B cell (primary cell): ENCODE measurements at regions not wholly inside any gene's neighbourhood (a gene's known extent, or its start where the extent isn't known, plus 50 kb on each side); places are given as distances from the start of the nearest gene placed in this dataset.

Source experiments
- ATAC-seq: fragments of 200-7000 bp; cut with Tn5 transposase; one replicate; pipeline ENCODE4 v1.10.0; 2021; ENCODE audit warnings: low read depth, mild to moderate bottlenecking, moderate number of reproducible peaks, moderate library complexity
- CTCF ChIA-PET: fragments of 350-600 bp; sonication (Branson Sonifier 250); formaldehyde crosslinking; loops from one replicate; lab custom pipeline; 2021; ENCODE audit warnings: antibody characterized with exemption, inconsistent platforms; lab: Charles Lee
- POLR2A ChIA-PET: fragments of 350-600 bp; sonication (Branson Sonifier 250); formaldehyde crosslinking; loops from one replicate; lab custom pipeline; 2021; ENCODE audit warnings: antibody characterized with exemption; lab: Charles Lee
- DNase-seq: peaks from one replicate; pipeline ENCODE4 v3.0.0; 2013
- H2AFZ ChIP-seq: 2 replicates; pipeline ENCODE4 v1.6.1; 2012; ENCODE audit warnings: mild to moderate bottlenecking, low read depth, low read length; ENCODE audit not compliant: insufficient read depth, poor library complexity, severe bottlenecking
- H3K27ac ChIP-seq, 2 donors: 1 replicate in 1 of 2; 2 replicates in 1 of 2; pipeline ENCODE4 v1.5.1; 2012 to 2013; ENCODE audit warnings: low read length in 2 of 2, mild to moderate bottlenecking in 2 of 2, moderate library complexity in 1 of 2
- H3K27me3 ChIP-seq, 4 experiments: fragments of 200-600 bp in 1 of 4; sonication (generic) in 1 of 4; replicated peaks in 1 of 4; 1 replicate in 2 of 4; 2 replicates in 2 of 4; pipeline versions ENCODE4 v1.6.1 to v1.7.0; 2013 to 2016; ENCODE audit warnings: low read length in 3 of 4, mild to moderate bottlenecking in 2 of 4, mixed read lengths in 1 of 4, moderate library complexity in 1 of 4; ENCODE audit not compliant: insufficient read depth in 4 of 4, control insufficient read depth in 3 of 4; ENCODE audit errors: control extremely low read depth in 1 of 4
- H3K36me3 ChIP-seq, 2 experiments: replicated peaks in 1 of 2; 1 replicate in 1 of 2; 2 replicates in 1 of 2; pipeline versions ENCODE4 v1.6.1 to v1.7.1; 2013; ENCODE audit warnings: low read length in 1 of 2; ENCODE audit not compliant: insufficient read depth in 2 of 2, control insufficient read depth in 1 of 2; ENCODE audit errors: control extremely low read depth in 1 of 2, extremely low read depth in 1 of 2
- H3K4me1 ChIP-seq, 2 donors: fragments of 200-600 bp in 1 of 2; sonication (generic) in 1 of 2; 1 replicate in 1 of 2; 2 replicates in 1 of 2; pipeline versions ENCODE4 v1.5.1 to v1.6.1; 2013 to 2017; ENCODE audit warnings: low read length in 2 of 2; ENCODE audit not compliant: control insufficient read depth in 2 of 2, insufficient read depth in 2 of 2
- H3K4me2 ChIP-seq: replicated peaks from 2 replicates; pipeline ENCODE3; 2012; ENCODE audit warnings: mild to moderate bottlenecking, low read depth, low read length; ENCODE audit not compliant: poor library complexity, severe bottlenecking
- H3K4me3 ChIP-seq, 5 experiments: fragments of 200-600 bp in 1 of 5; sonication (generic) in 1 of 5; 1 replicate in 3 of 5; 2 replicates in 2 of 5; pipeline versions ENCODE4 v1.5.1 to v1.7.0; 2011 to 2016; ENCODE audit warnings: low read length in 4 of 5, mild to moderate bottlenecking in 4 of 5, low read depth in 2 of 5, control low read depth in 1 of 5, moderate library complexity in 1 of 5; ENCODE audit not compliant: insufficient read depth in 1 of 5; ENCODE audit errors: control extremely low read depth in 1 of 5, extremely low read depth in 1 of 5
- H3K79me2 ChIP-seq: fragments of 200-600 bp; sonication (generic); one replicate; pipeline ENCODE4 v1.6.0; 2016; ENCODE audit warnings: low read length; ENCODE audit not compliant: control insufficient read depth, insufficient read depth
- H3K9ac ChIP-seq: fragments of 200-600 bp; sonication (generic); 2 replicates; pipeline ENCODE4 v1.6.1; 2017; ENCODE audit warnings: mild to moderate bottlenecking, low read length, moderate library complexity
- H3K9me3 ChIP-seq, 3 donors: one replicate each; pipeline versions ENCODE4 v1.6.1 to v1.7.1; 2013; ENCODE audit warnings: low read length in 2 of 3; ENCODE audit not compliant: control insufficient read depth in 2 of 3, insufficient read depth in 1 of 3; ENCODE audit errors: control extremely low read depth in 1 of 3
- H4K20me1 ChIP-seq: 2 replicates; pipeline ENCODE4 v1.6.0; 2012; ENCODE audit warnings: mild to moderate bottlenecking, low read length; ENCODE audit not compliant: insufficient read depth, control insufficient read depth, poor library complexity, severe bottlenecking
- H3K27ac Mint-ChIP-seq: one replicate; pipeline ENCODE4 v1.8.0; 2021; ENCODE audit warnings: mixed read lengths
- H3K27me3 Mint-ChIP-seq: one replicate; pipeline ENCODE4 v1.8.0; 2021; ENCODE audit warnings: mixed read lengths
- H3K4me1 Mint-ChIP-seq: one replicate; pipeline ENCODE4 v1.8.0; 2021; ENCODE audit warnings: mixed read lengths
- H3K4me3 Mint-ChIP-seq: one replicate; pipeline ENCODE4 v1.8.0; 2021; ENCODE audit warnings: mixed read lengths
- H3K9me3 Mint-ChIP-seq: one replicate; pipeline ENCODE4 v1.8.0; 2022; ENCODE audit warnings: mixed read lengths; ENCODE audit not compliant: insufficient read depth
- EZH2 ChIP-seq: IDR thresholded peaks from 2 replicates; pipeline ENCODE4 v1.6.1; 2012; ENCODE audit warnings: borderline replicate concordance, low read depth, mild to moderate bottlenecking, moderate library complexity, low read length; ENCODE audit not compliant: insufficient read depth, poor library complexity, severe bottlenecking
- WGBS: methylation state at CpG from one replicate; pipeline ENCODE4 v1.1.5; 2013; ENCODE audit warnings: missing lambda C conversion rate; ENCODE audit not compliant: insufficient coverage; 5-methylcytosine and 5-hydroxymethylcytosine counted together
- intact Hi-C: fragments of 100-400 bp; cut with micrococcal nuclease; formaldehyde crosslinking; loops from one replicate; pipeline ENCODE4 v1.10.0; 2022
- TF ChIP-seq, protein P1 (sequence below): fragments of 200-600 bp; IDR thresholded peaks from one replicate; pipeline ENCODE4 v1.8.0; 2022; ENCODE audit warnings: antibody characterized with exemption, mild to moderate bottlenecking

GRCh38 chr6:119800526-119800925 lies 451.0 kb upstream of the MAN1A1 start:
- intact Hi-C loops = no loop called here
- Histone ChIP-seq H3K9ac (no peak overlapping the region), H3K4me2 (no peak overlapping the region), H2AFZ (no peak overlapping the region), H3K4me1 (no peaks in the 10 kb centered on the region), H4K20me1 (no peaks in the 10 kb centered on the region), H3K79me2 (no peaks in the 10 kb centered on the region), H3K9me3 (no peaks in the 10 kb centered on the region), H3K36me3 (no peaks in the 10 kb centered on the region), H3K27me3 (no peaks in the 10 kb centered on the region), H3K4me3 (no peak overlapping the region), H3K27ac (no peak overlapping the region)
- TF ChIP-seq, protein P1, sequence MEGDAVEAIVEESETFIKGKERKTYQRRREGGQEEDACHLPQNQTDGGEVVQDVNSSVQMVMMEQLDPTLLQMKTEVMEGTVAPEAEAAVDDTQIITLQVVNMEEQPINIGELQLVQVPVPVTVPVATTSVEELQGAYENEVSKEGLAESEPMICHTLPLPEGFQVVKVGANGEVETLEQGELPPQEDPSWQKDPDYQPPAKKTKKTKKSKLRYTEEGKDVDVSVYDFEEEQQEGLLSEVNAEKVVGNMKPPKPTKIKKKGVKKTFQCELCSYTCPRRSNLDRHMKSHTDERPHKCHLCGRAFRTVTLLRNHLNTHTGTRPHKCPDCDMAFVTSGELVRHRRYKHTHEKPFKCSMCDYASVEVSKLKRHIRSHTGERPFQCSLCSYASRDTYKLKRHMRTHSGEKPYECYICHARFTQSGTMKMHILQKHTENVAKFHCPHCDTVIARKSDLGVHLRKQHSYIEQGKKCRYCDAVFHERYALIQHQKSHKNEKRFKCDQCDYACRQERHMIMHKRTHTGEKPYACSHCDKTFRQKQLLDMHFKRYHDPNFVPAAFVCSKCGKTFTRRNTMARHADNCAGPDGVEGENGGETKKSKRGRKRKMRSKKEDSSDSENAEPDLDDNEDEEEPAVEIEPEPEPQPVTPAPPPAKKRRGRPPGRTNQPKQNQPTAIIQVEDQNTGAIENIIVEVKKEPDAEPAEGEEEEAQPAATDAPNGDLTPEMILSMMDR = no peak
- TF ChIP-seq EZH2 = no peak
- no peak overlapping the region for H3K27ac Mint-ChIP-seq
- no peaks in the 10 kb centered on the region for H3K4me1 Mint-ChIP-seq
- CTCF ChIA-PET = no interaction called here
- POLR2A ChIA-PET = no interaction called here
- DNase-seq = no peak
- H3K4me3 Mint-ChIP-seq = no peak overlapping the region
- no peak for ATAC-seq
- H3K9me3 Mint-ChIP-seq = no peaks in the 10 kb centered on the region
- H3K27me3 Mint-ChIP-seq = peaks cover 3% of the 10 kb centered on the region

DNA sequence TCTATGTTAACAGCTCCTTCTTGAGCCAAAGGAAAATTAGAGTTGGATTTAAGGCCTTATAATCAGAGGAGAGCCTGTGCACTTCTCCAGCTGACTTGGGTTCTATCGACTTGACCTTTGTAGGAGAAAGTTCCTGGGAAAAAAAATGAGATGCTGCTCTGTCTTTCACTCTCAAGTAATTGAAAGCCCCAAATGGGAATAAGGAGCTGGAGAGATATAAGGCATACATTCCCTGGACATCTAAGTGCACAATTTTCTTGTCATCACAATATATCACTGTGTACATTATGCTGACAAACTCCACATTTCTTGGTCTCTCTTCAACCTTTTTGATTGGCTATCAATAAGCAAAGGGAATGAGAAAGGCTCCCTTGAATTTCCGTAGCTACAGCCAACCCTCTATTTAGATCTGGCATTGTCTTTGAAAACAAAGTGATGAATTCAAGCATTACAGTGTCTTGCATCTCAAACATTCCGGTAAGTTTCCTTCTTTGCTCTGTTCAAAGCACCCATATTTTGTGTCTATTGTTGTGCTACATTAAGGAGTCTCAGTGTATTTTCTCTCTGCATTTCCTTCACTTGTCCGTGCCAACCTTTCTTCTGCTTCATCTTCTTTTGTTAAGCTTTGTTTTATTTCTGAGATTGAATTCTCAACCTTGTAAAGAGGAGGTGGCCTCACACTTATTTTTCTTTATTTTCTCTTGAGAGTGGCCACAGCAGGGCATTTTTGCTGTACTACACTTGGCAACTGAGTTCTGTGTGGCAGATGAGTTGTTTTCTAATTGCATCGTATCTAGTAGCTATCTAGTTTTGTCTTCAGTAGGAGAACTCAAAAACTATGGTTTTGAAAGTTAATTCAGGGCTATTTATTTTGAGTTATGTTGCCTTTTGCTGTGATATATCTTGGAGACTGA lies 450.3 kb upstream of the MAN1A1 start:
- H3K27me3 ChIP-seq = no peaks in the 10 kb centered on the region
- H3K9me3 Mint-ChIP-seq = no peaks in the 10 kb centered on the region
- no peak overlapping the region for H3K4me2 ChIP-seq
- no peaks in the 10 kb centered on the region for H3K9me3 ChIP-seq
- no peak overlapping the region for H2AFZ ChIP-seq
- no peak overlapping the region for H3K4me3 ChIP-seq
- TF ChIP-seq EZH2 = no peak
- TF ChIP-seq, protein P1 = no peak
- no peak overlapping the region for H3K27ac Mint-ChIP-seq
- WGBS = 86% methylated on average over 1 of the region's 5 CpGs
- H3K27me3 Mint-ChIP-seq = peaks cover 3% of the 10 kb centered on the region
- H3K27ac ChIP-seq = no peak overlapping the region
- ATAC-seq (no peak), DNase-seq (no peak)
- H3K79me2 ChIP-seq = no peaks in the 10 kb centered on the region
- POLR2A ChIA-PET = no interaction called here
- H3K4me1 Mint-ChIP-seq = no peaks in the 10 kb centered on the region
- H4K20me1 ChIP-seq = no peaks in the 10 kb centered on the region
- no peak overlapping the region for H3K4me3 Mint-ChIP-seq
- CTCF ChIA-PET = no interaction called here
- no peaks in the 10 kb centered on the region for H3K36me3 ChIP-seq
- intact Hi-C loops = no loop called here
- no peaks in the 10 kb centered on the region for H3K4me1 ChIP-seq
- H3K9ac ChIP-seq = no peak overlapping the region
